Astrocyte (in vitro differentiated cells and primary cell): ENCODE measurements at regions not wholly inside any gene's neighbourhood (a gene's known extent, or its start where the extent isn't known, plus 50 kb on each side); places are given as distances from the start of the nearest gene placed in this dataset.

Experiments
- CTCF ChIP-seq: IDR thresholded peaks from 2 replicates; pipeline ENCODE4 v1.5.1; 2011; ENCODE audit warnings: low read depth, mild to moderate bottlenecking, inconsistent platforms, low read length, moderate library complexity; ENCODE audit not compliant: insufficient read depth
- EZH2 ChIP-seq: IDR thresholded peaks from 2 replicates; pipeline ENCODE4 v1.6.1; 2012; ENCODE audit warnings: mild to moderate bottlenecking, low read length, inconsistent platforms; ENCODE audit not compliant: insufficient read depth

- no peak for TF ChIP-seq CTCF
- no peak for TF ChIP-seq EZH2
Measured at GRCh38 chr4:46503739-46504138, 113.8 kb upstream of the GABRA2 start.
